ENCODE measurements at regions not wholly inside any gene's neighbourhood (a gene's known extent, or its start where the extent isn't known, plus 50 kb on each side); places are given as distances from the start of the nearest gene placed in this dataset.

GRCh38 chr11:10619131-10619680 is 50.7 kb upstream of the LYVE1 start:
- Histone ChIP-seq H3K4me1 (replicated peaks in 1 of 4; ENCODE audit: control insufficient read depth in 3 of 4, insufficient read depth in 4 of 4, low read length in 3 of 4) (no peaks in the 10 kb centered on the region), H3K27me3 (replicated peaks in 1 of 4; ENCODE audit: control insufficient read depth in 3 of 4, extremely low read depth in 1 of 4, insufficient read depth in 3 of 4, low read length in 3 of 4) (no peaks in the 10 kb centered on the region), H2BK20ac (ENCODE audit: low read length) (no peak overlapping the region), H2BK15ac (ENCODE audit: low read length) (no peak overlapping the region), H3K79me1 (ENCODE audit: low read depth, low read length) (no peaks in the 10 kb centered on the region), H2BK120ac (replicated peaks; ENCODE audit: low read depth, low read length) (no peak overlapping the region), H3K23me2 (ENCODE audit: low read depth, low read length) (no peaks in the 10 kb centered on the region), H4K20me1 (replicated peaks in 1 of 2; ENCODE audit: control insufficient read depth in 1 of 2, insufficient read depth in 2 of 2, low read length in 2 of 2) (no peaks in the 10 kb centered on the region), H3K14ac (ENCODE audit: insufficient read length) (no peak overlapping the region), H3K56ac (replicated peaks; ENCODE audit: insufficient read length, low read depth, low read length) (no peak overlapping the region), H3K4ac (replicated peaks; ENCODE audit: insufficient read length, low read depth, low read length) (no peak overlapping the region), H3K36me3 (ENCODE audit: control insufficient read depth in 2 of 4, insufficient read depth in 4 of 4, low read length in 3 of 4) (no peaks in the 10 kb centered on the region), H2AK5ac (ENCODE audit: low read depth, low read length) (no peak overlapping the region), H3K9ac (replicated peaks in 1 of 4; ENCODE audit: extremely low read depth in 1 of 4, low read depth in 3 of 4, low read length in 3 of 4) (no peak overlapping the region), H4K91ac (replicated peaks; ENCODE audit: insufficient read length, low read length) (no peak overlapping the region), H3K9me3 (ENCODE audit: insufficient read depth in 2 of 2, low read depth in 1 of 2, low read length in 1 of 2) (no peaks in the 10 kb centered on the region), H4K8ac (ENCODE audit: extremely low read depth, insufficient read depth, low read length) (no peak overlapping the region), H3K4me2 (ENCODE audit: insufficient read depth in 1 of 2, low read depth in 2 of 2, low read length in 2 of 2) (no peak overlapping the region), H2BK5ac (ENCODE audit: low read depth, low read length) (no peak overlapping the region), H2BK12ac (ENCODE audit: low read depth, low read length) (no peak overlapping the region), H3K23ac (ENCODE audit: insufficient read length) (no peak overlapping the region), H2AFZ (ENCODE audit: low read length) (no peak overlapping the region), H3K27ac (ENCODE audit: low read depth, low read length) (no peak overlapping the region), H3K79me2 (ENCODE audit: control insufficient read depth in 1 of 2, insufficient read depth in 2 of 2, low read length in 2 of 2) (no peaks in the 10 kb centered on the region), H3K4me3 (ENCODE audit: extremely low read depth in 1 of 4, insufficient read depth in 2 of 4, low read depth in 3 of 4, low read length in 4 of 4) (no peak overlapping the region), H3K18ac (ENCODE audit: extremely low read depth, low read length) (no peak overlapping the region), H4K5ac (ENCODE audit: insufficient read length, low read depth, low read length) (no peak overlapping the region)
- DNase-seq (ENCODE audit: low read depth in 1 of 2, low spot score in 2 of 2) (no peak), FAIRE-seq (no peak)
- 86% methylated on average over 2 of the region's 2 CpGs; no CpG with 5 or more reads in 1 of the 2 experiments for WGBS, 2 experiments (ENCODE audit: extremely low coverage in 1 of 2, insufficient coverage in 1 of 2, insufficient read length in 1 of 2, insufficient replicate concordance in 2 of 2, low coverage in 1 of 2, low lambda C conversion rate in 2 of 2, missing lambda C conversion rate in 1 of 2)
- CTCF ChIA-PET (ENCODE audit: partially characterized antibody), result interaction anchor here (0.6 to 3.0 kb wide), 8 partner anchors 30 to 213 kb away, joined by 3 to 12 read pairs (median 4); partner anchors contain the start of gene RNF141
- TF ChIP-seq SAP30 (IDR thresholded peaks at IDR 0.05; ENCODE audit: insufficient read depth, insufficient replicate concordance, low read length) (no peak), KDM4A (IDR thresholded peaks at IDR 0.05; ENCODE audit: low read depth, low read length, severe bottlenecking) (no peak), GABPA (IDR thresholded peaks at IDR 0.05; ENCODE audit: borderline replicate concordance, insufficient read depth, low read length) (no peak)
- POLR2A ChIA-PET (ENCODE audit: partially characterized antibody), result no interaction called here

All from H1 (cell line).